ENCODE measurements at regions not wholly inside any gene's neighbourhood (a gene's known extent, or its start where the extent isn't known, plus 50 kb on each side); places are given as distances from the start of the nearest gene placed in this dataset.

DNA sequence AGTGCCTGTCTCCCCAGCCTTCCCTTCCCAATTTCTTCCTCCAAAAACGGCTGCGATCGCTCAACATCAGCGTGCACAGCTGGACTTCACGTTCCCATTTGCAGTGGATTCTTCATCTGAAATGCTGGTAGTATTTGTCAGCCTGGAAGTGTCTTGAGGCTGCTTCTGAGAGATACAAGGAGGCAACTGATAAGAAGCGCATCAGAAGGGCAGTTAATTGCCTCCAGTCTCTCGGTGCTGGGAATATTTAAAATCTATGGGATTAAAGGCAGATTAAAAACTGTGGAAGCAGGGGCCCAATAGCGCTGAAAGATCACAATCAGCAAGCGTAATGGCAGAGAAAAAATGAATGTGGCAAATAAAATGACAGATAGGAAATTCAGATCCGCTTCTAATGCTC lies 450.0 kb downstream of the GATA3 start:
- DNase-seq, result no peak

DNA sequence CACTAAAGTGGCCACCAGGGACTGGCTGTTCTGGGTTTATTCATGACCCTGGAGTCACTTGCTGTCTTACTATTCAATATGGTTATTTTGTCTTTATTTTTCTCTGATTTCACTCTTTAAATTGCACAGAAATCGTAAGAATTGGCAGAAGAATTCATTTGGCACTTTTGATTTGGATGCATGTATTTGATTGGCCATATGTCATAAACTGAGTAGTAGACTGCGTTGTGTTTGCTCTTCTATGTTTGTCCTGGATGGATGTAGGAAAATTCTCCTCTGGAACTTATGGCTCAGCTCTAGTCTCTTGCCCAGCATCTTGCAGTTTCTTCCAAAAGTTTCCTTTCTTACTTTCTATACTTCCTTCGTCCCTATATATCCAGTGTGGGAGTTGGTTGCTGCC lies 452.7 kb downstream of the GATA3 start:
- DNase-seq, result no peak

GRCh38 chr10:8508882-8509281 lies 454.4 kb downstream of the GATA3 start:
- DNase-seq, result no peak

DNA sequence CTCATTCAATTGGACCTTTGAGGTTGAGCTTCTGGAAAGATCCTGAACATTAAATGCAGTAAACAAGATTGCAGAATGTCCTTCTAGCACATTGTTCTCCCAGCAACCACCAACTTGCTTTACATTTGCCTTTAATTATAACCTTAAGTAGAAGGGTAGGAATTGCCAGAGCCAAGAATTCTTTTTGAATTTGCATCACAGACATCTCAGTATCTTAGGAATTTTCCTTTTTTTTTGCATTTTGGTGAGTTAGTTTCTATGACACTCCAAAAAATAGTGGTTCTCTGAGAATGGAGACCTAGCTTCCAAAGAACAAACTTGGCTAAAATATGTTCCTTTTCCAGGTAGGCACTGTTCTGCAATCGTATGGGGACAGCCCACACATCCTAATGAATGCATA lies 456.0 kb downstream of the GATA3 start:
- no peak for DNase-seq

DNA sequence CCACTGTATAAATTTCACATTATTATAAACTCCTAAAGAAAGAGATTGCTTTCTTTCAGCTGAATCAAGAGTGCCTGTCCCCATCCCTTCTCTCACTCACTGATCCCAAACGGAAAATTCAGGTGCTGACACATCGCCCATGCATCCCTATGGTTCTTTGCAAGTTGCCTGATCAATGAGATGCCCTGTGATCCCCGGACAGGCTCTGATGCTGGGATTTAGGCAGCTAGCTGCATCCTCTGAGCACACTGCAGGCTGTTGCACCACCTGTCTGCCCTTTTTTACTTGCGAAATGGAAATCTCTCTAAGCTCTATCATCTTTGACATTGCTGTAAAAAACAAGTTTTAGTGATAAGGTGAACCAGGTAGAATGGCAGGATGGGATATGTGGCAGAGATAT lies 456.5 kb downstream of the GATA3 start:
- DNase-seq, result no peak

DNA sequence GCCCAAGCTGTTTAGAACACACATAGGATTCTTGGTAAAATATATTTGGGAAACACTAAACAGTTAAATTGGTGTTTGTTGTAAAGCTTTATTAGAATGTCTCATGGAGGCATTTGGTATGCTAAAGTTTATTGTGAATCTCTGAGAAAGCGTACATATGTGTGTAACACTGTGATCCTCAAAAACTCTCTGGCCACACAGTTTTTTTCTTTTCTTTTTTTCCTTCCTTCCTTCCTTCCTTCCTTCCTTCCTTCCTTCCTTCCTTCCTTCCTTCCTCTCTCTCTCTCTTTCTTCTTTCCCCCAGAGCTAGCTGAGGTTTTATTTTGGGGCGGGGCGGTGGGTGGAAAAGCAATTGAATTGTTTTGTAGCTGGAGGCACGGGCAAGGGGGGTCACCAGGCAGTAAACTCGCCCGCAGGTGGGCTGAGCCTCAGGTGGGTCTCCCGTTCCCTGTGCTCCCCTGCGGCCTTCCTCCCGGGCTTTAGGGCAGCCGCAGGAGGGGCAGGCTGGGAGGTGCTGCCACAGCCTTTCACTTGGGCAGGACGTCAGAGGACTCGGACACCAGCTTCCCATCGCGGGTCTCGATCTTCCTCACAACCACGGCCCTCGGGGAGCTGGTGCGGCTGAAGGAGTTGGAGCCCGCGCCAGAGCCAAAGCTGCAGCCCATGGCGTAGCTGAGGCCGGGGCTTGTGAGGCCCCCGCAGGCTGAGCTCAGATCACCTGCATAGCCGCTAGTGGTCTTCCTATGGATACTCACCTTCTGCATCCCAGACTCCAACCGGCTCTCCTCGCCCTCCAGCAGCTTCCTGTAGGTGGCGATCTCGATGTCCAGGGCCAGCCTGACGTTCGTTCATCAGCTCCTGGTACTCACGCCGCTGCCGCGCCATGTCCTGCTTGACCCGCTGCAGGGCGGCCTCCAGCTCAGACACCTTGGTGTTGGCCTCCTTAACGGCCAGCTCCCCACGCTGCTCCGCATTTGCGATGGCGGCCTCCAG lies 459.0 kb downstream of the GATA3 start:
- no peak for DNase-seq

DNA sequence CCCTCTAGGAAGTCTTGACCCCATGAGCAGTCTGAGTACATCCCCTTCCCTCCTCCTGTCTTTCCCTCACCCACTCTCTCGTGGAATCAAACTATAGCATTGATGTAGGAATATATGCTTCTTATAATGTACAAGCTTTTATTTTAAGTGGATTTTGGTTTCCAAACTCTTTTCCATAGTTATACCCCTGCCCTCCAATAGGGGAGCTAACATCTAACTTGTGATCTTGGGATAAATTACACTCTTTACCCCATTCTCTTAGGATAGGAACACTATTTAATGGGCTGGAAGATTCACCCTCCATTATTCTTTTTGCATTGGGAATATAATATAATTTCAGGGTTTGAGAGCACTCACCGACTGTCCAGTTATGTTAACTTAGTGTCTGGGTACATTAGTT lies 465.9 kb downstream of the GATA3 start:
- DNase-seq, result no peak

DNA sequence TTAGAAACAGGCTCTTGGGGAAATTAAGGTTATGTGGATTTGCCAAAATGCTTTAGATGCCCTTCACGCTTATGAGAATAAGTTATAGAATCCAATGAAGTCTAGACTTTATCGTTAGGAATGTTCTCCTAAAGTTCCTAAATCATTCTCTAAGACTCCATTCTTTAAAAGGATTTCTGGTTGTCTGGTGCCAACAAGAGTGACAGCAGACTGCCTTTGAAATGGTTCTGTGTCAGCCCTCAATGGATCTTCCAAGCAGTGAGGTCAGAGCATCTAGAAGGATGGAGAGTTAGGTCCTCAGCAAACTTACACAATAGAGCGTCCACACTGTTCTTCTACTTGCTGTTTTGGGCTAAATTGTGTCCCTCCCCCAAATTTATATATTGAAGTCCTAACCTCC lies 473.3 kb downstream of the GATA3 start:
- no peak for DNase-seq

GRCh38 chr10:8531116-8531515 lies 476.6 kb downstream of the GATA3 start:
- DNase-seq, result no peak

DNA sequence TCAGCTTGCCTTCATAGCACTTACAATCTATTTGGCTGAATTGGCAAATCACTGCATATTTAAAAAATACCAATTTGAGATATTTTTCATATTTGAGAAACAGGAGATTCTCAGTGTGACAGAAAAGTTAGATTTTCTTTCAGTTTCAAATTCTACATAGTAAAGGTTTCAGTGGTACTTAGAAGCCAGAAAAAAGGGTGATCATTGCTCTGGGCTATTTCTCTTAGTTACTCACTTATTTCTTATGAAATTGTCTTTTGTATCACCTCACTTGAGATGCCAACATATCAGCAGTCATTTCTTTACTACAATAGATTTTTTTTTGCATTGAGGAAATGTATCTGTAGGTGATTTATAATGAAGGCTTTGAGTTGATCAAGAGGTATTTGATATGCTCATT lies 478.2 kb downstream of the GATA3 start:
- DNase-seq, result no peak

DNA sequence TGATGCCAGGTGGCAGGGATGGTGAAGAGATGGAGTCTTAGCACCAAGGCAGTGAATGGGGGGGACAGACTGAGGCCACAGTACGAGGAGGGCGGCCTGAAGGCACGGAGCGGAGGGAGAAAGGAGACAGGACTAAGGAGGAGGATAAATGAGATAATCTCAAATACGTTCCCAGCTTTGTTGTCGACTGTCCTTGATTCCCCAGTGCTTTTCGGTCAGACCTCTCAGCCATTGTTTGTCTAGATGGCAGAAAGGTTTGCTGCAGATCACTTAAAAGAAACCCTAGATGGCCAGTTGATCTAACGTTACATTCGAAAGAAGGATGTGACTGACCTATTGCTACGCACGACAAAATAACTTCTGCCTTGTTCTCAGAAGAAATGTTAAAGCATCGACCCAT lies 479.0 kb downstream of the GATA3 start:
- no peak for DNase-seq

DNA sequence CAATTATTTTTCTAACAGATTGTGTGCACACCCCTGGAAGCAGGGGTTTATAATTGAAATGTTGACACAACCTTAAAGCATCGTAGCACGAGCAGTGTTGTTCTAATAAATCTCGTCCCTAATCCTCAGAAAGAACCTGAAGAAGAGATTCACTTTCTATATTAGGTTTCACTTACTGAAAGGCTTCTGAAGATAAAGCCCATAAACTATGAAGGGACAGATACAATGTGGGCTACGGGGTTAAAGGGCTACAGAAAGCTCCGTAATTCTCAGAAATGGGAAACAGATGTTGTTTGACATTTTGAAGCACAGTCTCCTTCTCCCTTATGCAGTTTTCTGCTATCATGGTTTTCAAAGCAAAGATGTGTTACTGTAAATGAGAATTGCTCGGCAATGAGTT lies 479.6 kb downstream of the GATA3 start:
- no peak for DNase-seq

DNA sequence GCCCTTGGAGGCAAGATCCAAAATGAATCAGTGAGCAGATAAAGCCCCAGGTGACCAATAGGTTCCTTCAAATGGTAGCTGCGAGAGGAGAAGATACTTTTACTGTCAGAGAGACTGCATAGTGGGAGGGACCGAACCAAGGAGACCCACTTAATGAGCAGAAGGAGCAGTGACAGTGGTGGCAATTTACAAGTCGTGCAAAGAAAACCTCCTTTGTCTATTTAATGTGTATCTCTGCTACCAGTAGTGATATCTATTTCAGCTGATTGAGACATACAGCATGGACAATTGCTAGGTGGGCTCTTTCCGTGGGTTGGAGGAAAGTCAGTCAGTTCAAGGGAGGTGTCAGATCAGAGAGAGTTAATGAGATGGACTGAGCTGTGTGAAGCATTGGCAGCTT lies 480.4 kb downstream of the GATA3 start:
- no peak for DNase-seq

DNA sequence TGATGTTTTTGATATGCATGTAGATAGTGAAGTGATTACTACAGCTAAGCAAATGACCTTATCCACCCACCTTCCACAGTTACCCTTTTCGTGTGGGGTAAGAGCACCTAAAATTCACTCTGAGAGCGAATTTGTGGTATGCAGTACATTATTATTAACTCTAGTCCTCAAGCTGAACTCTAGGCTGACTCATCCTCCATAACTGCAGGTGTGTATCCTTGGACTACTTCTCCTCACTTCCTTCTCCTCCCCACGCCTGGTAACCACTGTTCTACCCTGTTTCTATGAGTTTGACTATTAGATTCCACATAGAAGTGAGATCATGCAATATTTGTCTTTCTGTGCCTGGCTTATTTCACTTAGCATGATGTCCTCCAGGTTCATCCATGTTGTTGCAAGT lies 484.6 kb downstream of the GATA3 start:
- DNase-seq, result no peak

DNA sequence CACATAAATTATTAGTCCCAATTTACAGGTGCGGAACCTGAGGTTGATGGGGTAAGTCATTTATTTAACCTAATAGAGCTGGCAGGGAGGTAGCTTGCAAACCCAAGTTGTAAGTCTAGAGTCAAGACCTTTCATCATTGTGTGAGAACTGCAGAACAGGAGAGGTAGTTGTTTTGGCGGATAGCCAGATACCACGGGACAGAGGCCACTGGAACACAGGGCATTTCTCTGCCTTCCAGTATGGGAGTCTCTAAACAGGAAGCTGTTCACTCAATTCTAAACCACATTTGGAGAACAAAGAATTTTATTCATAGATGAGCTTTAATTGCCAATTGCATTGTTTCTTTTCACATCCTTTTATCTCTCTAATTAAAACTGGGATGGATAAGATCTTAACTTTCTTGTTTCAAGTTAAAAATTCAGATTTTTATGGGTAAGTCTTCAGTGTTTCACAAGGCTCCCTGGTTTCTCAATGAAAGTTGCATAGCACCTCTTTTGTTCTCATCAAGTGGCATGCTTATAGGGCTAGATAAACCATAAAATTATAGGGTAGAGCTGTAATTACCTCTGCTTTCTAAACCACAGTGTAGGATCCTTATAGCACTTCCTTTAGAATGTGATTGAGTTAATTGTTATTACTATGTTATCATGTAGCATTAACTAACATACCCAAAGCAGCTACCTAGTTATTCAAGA lies 489.0 kb downstream of the GATA3 start:
- DNase-seq, result no peak

DNA sequence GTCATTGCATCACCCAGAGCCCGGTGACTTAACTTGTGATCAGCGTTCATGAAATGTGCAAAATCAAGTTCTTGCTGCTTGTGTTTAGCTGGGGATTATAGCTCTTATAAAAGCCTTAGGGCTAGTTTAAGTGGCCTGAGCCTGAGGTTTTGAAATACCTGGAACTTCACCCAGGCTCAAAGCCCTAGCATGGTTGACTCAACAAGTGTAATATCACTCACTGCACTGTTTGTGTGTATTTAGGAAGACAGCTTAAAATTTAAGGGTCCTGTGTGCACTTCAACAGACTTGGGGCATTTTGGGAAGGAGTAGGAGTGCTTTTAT lies 489.5 kb downstream of the GATA3 start:
- DNase-seq, result no peak

DNA sequence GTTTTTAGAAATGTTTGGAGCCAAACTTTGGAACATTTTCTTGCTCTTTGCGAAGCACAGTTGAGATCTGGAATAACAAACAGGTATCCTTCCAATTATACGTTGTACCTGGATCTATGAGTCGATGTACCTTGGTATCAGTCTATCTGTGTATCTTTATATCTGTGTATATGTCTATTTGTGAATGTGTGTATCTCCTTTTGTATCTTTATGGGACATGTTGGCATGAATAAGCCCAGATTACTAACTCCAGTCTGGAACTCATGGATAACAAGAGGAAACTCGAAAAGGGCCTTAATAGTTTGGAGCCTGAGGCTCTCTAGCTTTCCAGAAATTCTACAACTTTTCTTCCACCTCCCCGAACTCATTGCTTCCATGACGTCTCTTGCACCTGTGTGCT lies 490.0 kb downstream of the GATA3 start:
- no peak for DNase-seq

DNA sequence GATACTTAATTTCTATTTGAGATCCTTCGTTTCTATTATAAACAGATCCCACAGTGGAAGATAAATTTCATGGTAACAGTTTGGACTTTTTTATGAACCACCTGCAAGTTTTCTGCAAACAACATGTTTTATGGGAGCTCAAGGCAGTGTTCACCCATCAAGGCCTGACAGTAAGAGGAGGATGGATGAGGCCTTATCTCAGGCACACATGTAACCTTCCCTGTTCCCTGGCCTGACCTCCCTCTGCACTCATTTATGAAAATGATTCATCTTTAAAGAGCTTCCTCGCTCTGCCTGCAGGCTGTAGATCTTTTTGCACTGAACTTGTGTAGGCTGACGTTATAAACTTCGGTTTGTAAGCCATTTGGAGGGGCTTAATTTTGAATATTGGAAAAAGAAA lies 500.1 kb downstream of the GATA3 start:
- no peak for DNase-seq

DNA sequence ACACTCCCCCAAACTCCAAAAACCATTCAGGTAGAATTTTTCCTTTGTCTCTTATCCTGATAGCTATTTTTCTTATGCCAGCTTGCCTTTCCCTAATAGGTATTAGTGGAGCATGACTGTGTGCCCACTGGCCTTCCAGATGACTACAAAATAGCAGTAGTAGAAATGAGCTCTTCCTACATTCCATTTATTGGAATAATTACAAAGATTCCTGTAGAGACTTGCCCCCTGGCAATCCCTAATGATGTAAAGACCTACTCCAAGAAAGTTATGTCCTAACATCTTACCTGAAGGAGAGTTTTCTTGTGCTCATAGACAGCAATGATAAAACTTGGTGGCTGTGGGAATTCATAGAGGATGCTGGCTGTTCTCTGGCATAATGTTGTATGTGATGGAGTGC lies 501.8 kb downstream of the GATA3 start:
- DNase-seq, result no peak

- no peak for DNase-seq
These were observed 509.0 kb downstream of the GATA3 start for GRCh38 chr10:8563478-8563877.

GRCh38 chr10:8566737-8567136 lies 512.2 kb downstream of the GATA3 start:
- no peak for DNase-seq

GRCh38 chr10:8568401-8568800 lies 513.9 kb downstream of the GATA3 start:
- no peak for DNase-seq

GRCh38 chr10:8575620-8576019 lies 521.1 kb downstream of the GATA3 start:
- no peak for DNase-seq

- DNase-seq, result no peak
These were observed 521.8 kb downstream of the GATA3 start for GRCh38 chr10:8576281-8576680.

DNA sequence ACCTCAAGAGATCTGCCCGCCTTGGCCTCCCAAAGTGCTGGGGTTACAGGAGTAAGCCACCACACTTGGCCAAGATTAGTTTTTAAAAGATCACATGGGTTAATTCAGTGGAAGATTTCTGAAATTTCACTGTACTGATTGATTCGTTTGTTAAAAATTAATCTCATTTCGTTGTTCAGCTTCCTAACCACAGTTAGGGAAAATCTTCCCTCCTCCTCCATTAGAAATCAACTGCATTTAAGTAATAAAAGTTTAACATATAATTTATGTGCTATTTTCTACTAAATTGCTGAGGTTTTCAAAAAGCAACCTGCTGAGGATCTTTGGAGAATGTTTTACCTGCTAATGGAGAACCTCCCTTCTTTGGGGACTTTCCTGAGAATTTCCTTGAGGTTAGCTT lies 522.4 kb downstream of the GATA3 start:
- DNase-seq, result no peak
